ENCODE measurements at regions not wholly inside any gene's neighbourhood (a gene's known extent, or its start where the extent isn't known, plus 50 kb on each side); places are given as distances from the start of the nearest gene placed in this dataset.

GRCh38 chr3:177679568-177680471 lies 482.5 kb upstream of the TBL1XR1 start:
- no peak for TF ChIP-seq EP300 (IDR thresholded peaks at IDR 0.05)
- no peak for TF ChIP-seq CTCF (IDR thresholded peaks at IDR 0.05)
- TF ChIP-seq POLR2AphosphoS5 (IDR thresholded peaks at IDR 0.05) = peak in 1 of 2 donors; percentile 15
